GM23338 (cell line): ENCODE measurements at regions not wholly inside any gene's neighbourhood (a gene's known extent, or its start where the extent isn't known, plus 50 kb on each side); places are given as distances from the start of the nearest gene placed in this dataset.

ENCODE experiments used
- CREB1 ChIP-seq: fragments of 250-450 bp; sonication (Bioruptor Pico); IDR thresholded peaks from 2 replicates; pipeline ENCODE4 v1.5.0; 2020; ENCODE audit warnings: low read depth, mild to moderate bottlenecking, moderate library complexity
- CTCF ChIP-seq, 2 experiments: fragments of 200-600 bp in 1 of 2; sonication (generic) in 1 of 2; conservative IDR thresholded peaks; 2 replicates each; pipeline versions ENCODE4 v1.5.1 to v1.6.1; 2016 to 2017; ENCODE audit warnings: antibody characterized with exemption in 2 of 2, low read depth in 2 of 2, mild to moderate bottlenecking in 2 of 2, moderate library complexity in 1 of 2
- EZH2 ChIP-seq: fragments of 200-600 bp; sonication (generic); IDR thresholded peaks from one replicate; pipeline ENCODE4 v1.8.0; 2017; ENCODE audit warnings: antibody characterized with exemption, mild to moderate bottlenecking, low read depth; ENCODE audit not compliant: unreplicated experiment
- EZH2phosphoT487 ChIP-seq: fragments of 200-600 bp; sonication (generic); IDR thresholded peaks from one replicate; pipeline ENCODE4 v1.8.1; 2018; ENCODE audit warnings: antibody characterized with exemption; ENCODE audit not compliant: unreplicated experiment
- POLR2AphosphoS5 ChIP-seq: IDR thresholded peaks from 2 replicates; pipeline ENCODE4 v1.6.1; 2016; ENCODE audit warnings: antibody characterized with exemption, low read depth
- REST ChIP-seq: IDR thresholded peaks from one replicate; pipeline ENCODE4 v1.6.1; 2018; ENCODE audit warnings: antibody characterized with exemption; ENCODE audit not compliant: unreplicated experiment
- STAT1 ChIP-seq: IDR thresholded peaks from one replicate; pipeline ENCODE4 v1.6.1; 2016; ENCODE audit warnings: antibody characterized with exemption; ENCODE audit not compliant: unreplicated experiment
- ZNF114 ChIP-seq: fragments of 250-450 bp; sonication (Bioruptor Pico); IDR thresholded peaks from 2 replicates; pipeline ENCODE4 v1.5.0; 2020; ENCODE audit warnings: mild to moderate bottlenecking, moderate library complexity
- ZNF331 ChIP-seq: fragments of 250-450 bp; sonication (Bioruptor Pico); IDR thresholded peaks from 2 replicates; pipeline ENCODE4 v1.5.0; 2020; ENCODE audit warnings: low read depth, mild to moderate bottlenecking, moderate library complexity

GRCh38 chr10:78513986-78514385, 480.3 kb downstream of the RPS24 start:
- no peak for TF ChIP-seq EZH2
- no peak for TF ChIP-seq CTCF (conservative IDR thresholded peaks at IDR 0.05; ENCODE audit: low read depth in 2 of 2)
- no peak for TF ChIP-seq EZH2phosphoT487
- no peak for TF ChIP-seq REST
- no peak for TF ChIP-seq ZNF331 (CRISPR knock-in tag)
- no peak for TF ChIP-seq POLR2AphosphoS5
- TF ChIP-seq ZNF114 (CRISPR knock-in tag) = no peak
- TF ChIP-seq STAT1 = no peak
- TF ChIP-seq CREB1 (CRISPR knock-in tag) = no peak
